ENCODE measurements at regions not wholly inside any gene's neighbourhood (a gene's known extent, or its start where the extent isn't known, plus 50 kb on each side); places are given as distances from the start of the nearest gene placed in this dataset.

GRCh38 chr13:44184740-44185139 is 188.9 kb upstream of the SERP2 start:
- no peaks in the 10 kb centered on the region for H3K36me3 ChIP-seq (ENCODE audit: control insufficient read depth, insufficient read depth, low read length)
- TF ChIP-seq, protein P1, sequence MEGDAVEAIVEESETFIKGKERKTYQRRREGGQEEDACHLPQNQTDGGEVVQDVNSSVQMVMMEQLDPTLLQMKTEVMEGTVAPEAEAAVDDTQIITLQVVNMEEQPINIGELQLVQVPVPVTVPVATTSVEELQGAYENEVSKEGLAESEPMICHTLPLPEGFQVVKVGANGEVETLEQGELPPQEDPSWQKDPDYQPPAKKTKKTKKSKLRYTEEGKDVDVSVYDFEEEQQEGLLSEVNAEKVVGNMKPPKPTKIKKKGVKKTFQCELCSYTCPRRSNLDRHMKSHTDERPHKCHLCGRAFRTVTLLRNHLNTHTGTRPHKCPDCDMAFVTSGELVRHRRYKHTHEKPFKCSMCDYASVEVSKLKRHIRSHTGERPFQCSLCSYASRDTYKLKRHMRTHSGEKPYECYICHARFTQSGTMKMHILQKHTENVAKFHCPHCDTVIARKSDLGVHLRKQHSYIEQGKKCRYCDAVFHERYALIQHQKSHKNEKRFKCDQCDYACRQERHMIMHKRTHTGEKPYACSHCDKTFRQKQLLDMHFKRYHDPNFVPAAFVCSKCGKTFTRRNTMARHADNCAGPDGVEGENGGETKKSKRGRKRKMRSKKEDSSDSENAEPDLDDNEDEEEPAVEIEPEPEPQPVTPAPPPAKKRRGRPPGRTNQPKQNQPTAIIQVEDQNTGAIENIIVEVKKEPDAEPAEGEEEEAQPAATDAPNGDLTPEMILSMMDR (IDR thresholded peaks at IDR 0.05; ENCODE audit: insufficient read depth, low read length, severe bottlenecking) = no peak
- FAIRE-seq = no peak
- no peaks in the 10 kb centered on the region for H3K27me3 ChIP-seq (ENCODE audit: control insufficient read depth, insufficient read depth, low read length)
- DNase-seq (ENCODE audit: low read depth) = no peak
- H3K4me3 ChIP-seq (ENCODE audit: low read depth, low read length) = no peak overlapping the region

- Histone ChIP-seq H3K27me3 (ENCODE audit: control insufficient read depth, insufficient read depth, low read length) (no peaks in the 10 kb centered on the region), H3K4me3 (ENCODE audit: low read depth, low read length) (no peak overlapping the region), H3K36me3 (ENCODE audit: control insufficient read depth, insufficient read depth, low read length) (no peaks in the 10 kb centered on the region)
- peak; percentile 58 for FAIRE-seq
- peak; percentile 99 for DNase-seq (ENCODE audit: low read depth)
- TF ChIP-seq, protein P1 (IDR thresholded peaks at IDR 0.05; ENCODE audit: insufficient read depth, low read length, severe bottlenecking) = no peak
Measured at GRCh38 chr13:44188257-44188656, 185.4 kb upstream of the SERP2 start.

GRCh38 chr13:44189085-44189484 is 184.5 kb upstream of the SERP2 start:
- TF ChIP-seq, protein P1 (IDR thresholded peaks at IDR 0.05; ENCODE audit: insufficient read depth, low read length, severe bottlenecking) = no peak
- no peaks in the 10 kb centered on the region for H3K36me3 ChIP-seq (ENCODE audit: control insufficient read depth, insufficient read depth, low read length)
- FAIRE-seq (peak; percentile 66), DNase-seq (ENCODE audit: low read depth) (no peak)
- no peaks in the 10 kb centered on the region for H3K27me3 ChIP-seq (ENCODE audit: control insufficient read depth, insufficient read depth, low read length)
- no peak overlapping the region for H3K4me3 ChIP-seq (ENCODE audit: low read depth, low read length)

GRCh38 chr13:44191103-44191502 is 182.5 kb upstream of the SERP2 start:
- FAIRE-seq (peak; percentile 43), DNase-seq (ENCODE audit: low read depth) (no peak)
- TF ChIP-seq, protein P1 (IDR thresholded peaks at IDR 0.05; ENCODE audit: insufficient read depth, low read length, severe bottlenecking) = no peak
- H3K4me3 ChIP-seq (ENCODE audit: low read depth, low read length) = no peak overlapping the region
- H3K27me3 ChIP-seq (ENCODE audit: control insufficient read depth, insufficient read depth, low read length) = no peaks in the 10 kb centered on the region
- no peaks in the 10 kb centered on the region for H3K36me3 ChIP-seq (ENCODE audit: control insufficient read depth, insufficient read depth, low read length)

DNA sequence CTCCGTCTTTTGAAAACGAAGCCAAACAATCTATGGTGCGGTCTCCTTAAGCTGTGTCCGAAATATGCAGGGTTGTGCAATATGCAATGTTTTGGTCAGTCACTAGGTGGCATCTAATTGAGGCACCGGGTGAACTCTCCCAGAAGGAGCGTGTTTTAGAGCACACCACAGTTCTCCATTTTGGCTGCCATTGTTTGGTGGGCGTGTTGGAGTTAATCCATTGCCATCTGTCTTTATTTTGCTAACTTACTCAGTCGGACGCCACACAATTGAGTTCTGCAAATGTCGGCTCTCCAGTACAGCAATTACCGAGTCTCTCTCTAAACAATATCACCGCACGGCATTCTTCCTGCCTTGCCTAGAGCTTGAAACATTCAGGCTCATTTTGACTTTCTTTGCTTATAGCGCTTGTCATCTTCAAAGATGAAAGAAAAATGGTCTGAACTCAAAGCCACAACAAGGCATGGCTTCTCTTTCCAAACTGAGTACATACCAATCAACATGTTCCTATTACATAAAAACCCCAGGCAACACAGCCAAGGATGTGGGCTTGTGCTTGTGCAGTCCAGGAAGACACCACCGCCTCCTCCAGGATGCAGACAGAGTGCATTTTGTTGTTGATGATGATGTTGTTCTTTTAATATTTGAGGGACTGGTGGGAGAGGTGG is 182.0 kb upstream of the SERP2 start:
- TF ChIP-seq, protein P1 (IDR thresholded peaks at IDR 0.05; ENCODE audit: insufficient read depth, low read length, severe bottlenecking) = peak; percentile 76
- peak; percentile 81 for FAIRE-seq
- peak; percentile 77 for DNase-seq (ENCODE audit: low read depth)

GRCh38 chr13:44193731-44194130 is 179.9 kb upstream of the SERP2 start:
- DNase-seq (ENCODE audit: low read depth) = no peak
- TF ChIP-seq, protein P1 (IDR thresholded peaks at IDR 0.05; ENCODE audit: insufficient read depth, low read length, severe bottlenecking) = no peak
- Histone ChIP-seq H3K36me3 (ENCODE audit: control insufficient read depth, insufficient read depth, low read length) (no peaks in the 10 kb centered on the region), H3K27me3 (ENCODE audit: control insufficient read depth, insufficient read depth, low read length) (no peaks in the 10 kb centered on the region), H3K4me3 (ENCODE audit: low read depth, low read length) (no peak overlapping the region)
- FAIRE-seq = no peak

More for the DNA sequence above, 182.0 kb upstream of the SERP2 start:
- no peak overlapping the region for H3K4me3 ChIP-seq (ENCODE audit: low read depth, low read length)
- H3K27me3 ChIP-seq (ENCODE audit: control insufficient read depth, insufficient read depth, low read length) = no peaks in the 10 kb centered on the region
- H3K36me3 ChIP-seq (ENCODE audit: control insufficient read depth, insufficient read depth, low read length) = no peaks in the 10 kb centered on the region

All from bronchial epithelial cell (primary cell).